ENCODE measurements at regions not wholly inside any gene's neighbourhood (a gene's known extent, or its start where the extent isn't known, plus 50 kb on each side); places are given as distances from the start of the nearest gene placed in this dataset.

- no peak for TF ChIP-seq CTCF (IDR thresholded peaks at IDR 0.05)
- TF ChIP-seq POLR2A (IDR thresholded peaks at IDR 0.05): no peak
Measured at GRCh38 chr1:181992072-181992471, 69.4 kb downstream of the ZNF648 start.
